GM19351 (cell line): ENCODE measurements at regions not wholly inside any gene's neighbourhood (a gene's known extent, or its start where the extent isn't known, plus 50 kb on each side); places are given as distances from the start of the nearest gene placed in this dataset.
A peak's percentile ranks its signal among the peaks of the same experiment; 100 is the strongest.
"Not testable (repeated sequence)": the region's sequence is repeated elsewhere in the genome, so short reads cannot be mapped to it uniquely, and the experiment has no call there.

Source experiments
- ATAC-seq: cut with Tn5 transposase; IDR thresholded peaks from one replicate; pipeline ENCODE4 v1.9.1; 2021; ENCODE audit warnings: mild to moderate bottlenecking, moderate library complexity; ENCODE audit not compliant: unreplicated experiment

DNA sequence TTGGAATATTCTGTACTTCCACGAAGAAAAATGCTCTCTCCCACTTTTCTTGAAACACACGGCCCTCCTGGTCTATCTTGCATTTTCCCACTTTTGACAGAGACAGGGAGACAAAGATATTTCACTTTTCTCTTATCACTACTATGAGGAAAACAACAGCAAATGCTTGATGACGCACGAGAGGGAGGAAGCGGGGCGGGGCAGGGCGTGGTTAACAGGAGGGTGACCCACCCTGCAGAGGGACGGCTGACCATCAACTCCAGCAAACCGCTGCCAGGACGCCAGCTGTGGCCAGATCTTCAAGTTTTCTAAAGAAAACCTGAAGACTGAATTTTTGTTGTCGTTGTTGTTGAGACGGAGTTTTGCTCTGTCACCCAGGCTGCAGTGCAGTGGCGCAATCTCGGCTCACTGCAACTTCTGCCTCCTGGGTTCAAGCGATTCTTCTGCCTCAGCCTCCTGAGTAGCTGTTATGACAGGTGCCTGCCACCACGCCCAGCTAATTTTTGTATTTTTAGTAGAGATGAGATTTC is 63.8 kb downstream of the NSUN5 start:
- not testable (repeated sequence) for ATAC-seq

DNA sequence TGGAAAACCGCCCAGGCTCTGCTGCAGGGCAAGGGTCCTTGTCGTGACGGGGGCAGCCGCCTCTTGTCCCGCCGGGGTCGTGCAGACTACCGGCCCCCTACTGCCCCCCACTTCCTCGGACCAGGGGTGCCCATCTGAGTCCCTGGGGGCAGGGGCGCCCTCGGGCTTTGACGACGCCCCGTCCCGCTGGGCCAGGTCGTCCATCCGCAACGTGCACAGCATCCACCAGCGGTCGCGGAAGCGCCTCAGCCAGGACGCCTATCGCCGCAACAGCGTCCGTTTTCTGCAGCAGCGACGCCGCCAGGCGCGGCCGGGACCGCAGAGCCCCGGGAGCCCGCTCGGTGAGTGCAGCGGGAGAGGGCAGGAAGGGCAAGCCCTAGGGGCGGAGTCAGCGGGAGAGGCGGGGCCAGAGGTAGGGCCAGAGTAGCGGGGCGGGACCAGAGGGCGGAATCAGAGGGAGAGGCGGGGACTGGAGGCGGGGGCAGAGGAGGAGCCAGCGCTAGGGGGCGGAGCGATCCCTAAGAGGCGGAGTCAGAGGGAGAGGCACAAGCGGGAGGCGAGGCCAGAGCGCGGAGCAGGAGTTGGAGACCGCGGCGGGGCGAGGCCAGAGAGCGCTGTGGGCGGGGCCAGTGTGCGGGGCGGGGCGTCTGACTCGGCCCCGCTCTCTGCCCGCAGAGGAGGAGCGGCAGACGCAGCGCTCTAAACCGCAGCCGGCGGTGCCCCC is 73.5 kb downstream of the NSUN5 start:
- peak; percentile 88 for ATAC-seq

DNA sequence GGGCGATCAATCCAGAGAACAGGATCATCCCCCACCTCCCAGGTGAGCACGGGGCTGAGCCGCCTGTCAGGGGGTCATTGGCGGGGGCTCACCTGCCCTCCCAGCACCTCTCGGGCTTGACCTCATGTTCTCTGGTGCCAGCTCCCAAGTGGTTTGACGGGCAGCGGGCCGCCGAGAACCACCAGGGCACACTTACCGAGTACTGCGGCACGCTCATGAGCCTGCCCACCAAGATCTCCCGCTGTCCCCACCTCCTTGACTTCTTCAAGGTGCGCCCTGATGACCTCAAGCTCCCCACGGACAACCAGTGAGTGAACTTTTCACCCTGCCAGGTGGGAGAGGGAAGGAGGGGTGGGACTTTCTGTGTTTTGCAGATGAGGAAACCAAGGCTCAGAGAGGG is 82.9 kb downstream of the NSUN5 start:
- not testable (repeated sequence) for ATAC-seq

DNA sequence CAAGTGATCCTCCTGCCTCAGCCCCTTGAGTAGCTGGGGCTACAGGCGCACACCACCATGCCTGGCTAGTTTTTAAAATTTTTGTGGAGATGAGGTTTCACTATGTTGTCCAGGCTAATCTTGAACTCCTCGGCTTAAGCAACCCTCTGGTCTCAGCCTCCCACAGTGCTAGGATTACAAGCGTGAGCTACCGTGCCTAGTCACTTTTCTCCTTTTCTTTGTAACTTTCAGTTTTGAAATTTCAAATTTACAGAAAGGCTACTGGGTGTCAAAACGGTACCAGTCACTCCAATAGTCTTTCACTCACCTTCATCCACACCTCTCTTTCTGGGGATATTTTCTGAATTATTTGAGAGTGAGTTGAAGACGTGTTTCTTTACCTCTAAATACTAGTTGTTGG is 86.9 kb downstream of the NSUN5 start:
- ATAC-seq = not testable (repeated sequence)

DNA sequence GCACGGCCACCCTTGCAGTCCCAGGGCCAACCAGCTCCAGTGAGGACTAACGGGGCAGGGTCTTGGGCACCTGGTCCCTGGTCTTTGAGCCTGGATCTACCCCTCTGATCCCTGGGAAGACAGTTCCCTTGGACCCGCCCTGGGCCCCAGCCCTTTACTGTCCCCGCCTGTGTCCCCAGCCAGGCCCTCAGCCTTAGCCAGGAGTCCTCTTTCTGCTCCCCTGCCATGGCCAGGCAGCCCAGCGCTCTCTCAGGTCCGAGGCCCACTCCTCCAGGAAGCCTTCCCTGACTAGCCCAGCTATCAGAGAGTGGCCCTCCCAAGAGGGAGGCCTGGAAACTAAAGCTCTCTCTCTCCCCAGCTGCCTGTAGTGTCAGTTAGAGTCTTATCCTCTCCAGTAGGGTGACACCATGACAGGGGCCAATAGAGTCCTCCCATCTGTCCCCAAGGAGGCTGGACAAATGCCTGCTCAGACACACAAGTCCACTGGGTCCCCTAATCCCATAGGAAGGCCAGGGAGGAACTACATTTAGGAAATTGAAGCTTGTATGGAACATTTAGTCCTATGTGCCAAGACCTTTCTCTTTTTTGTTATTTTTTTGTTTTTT is 87.8 kb downstream of the NSUN5 start:
- peak; percentile 62 for ATAC-seq

DNA sequence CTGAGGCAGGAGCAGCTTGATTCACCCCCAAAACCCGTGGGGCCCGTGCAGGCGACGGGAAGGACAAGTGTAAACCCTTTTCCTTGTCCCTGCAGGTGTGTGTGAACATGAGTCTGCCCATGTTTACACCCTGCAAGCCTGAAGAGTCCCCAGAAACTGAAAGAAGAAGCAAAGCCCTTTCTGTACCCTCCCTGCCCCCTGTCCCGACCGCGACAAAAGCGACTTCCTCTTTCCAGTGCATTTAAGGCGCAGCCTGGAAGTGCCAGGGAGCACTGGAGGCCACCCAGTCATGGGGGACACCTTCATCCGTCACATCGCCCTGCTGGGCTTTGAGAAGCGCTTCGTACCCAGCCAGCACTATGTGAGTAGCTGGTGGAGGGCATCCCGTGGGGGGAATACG is 88.3 kb downstream of the NSUN5 start:
- ATAC-seq = peak; percentile 75

DNA sequence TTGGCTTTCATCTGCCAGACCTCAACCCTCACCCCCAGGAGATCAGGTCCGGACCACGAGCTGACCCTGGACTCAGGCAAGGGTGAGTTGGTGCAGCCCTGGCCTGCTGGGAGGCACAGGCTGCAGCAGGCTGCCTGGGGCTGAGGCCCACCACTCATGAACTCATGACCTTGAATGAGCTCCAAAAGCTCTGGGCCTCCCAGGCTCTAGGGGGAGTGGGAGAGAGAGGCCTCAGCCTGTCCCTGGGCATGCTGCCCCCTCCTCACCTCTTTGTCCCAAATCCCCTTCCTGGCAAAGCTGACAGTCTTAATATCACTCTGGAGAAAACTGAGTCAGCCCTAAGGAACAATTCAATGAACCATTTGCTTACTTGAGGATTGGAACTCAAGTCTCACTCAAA is 89.8 kb downstream of the NSUN5 start:
- ATAC-seq = not testable (repeated sequence)

DNA sequence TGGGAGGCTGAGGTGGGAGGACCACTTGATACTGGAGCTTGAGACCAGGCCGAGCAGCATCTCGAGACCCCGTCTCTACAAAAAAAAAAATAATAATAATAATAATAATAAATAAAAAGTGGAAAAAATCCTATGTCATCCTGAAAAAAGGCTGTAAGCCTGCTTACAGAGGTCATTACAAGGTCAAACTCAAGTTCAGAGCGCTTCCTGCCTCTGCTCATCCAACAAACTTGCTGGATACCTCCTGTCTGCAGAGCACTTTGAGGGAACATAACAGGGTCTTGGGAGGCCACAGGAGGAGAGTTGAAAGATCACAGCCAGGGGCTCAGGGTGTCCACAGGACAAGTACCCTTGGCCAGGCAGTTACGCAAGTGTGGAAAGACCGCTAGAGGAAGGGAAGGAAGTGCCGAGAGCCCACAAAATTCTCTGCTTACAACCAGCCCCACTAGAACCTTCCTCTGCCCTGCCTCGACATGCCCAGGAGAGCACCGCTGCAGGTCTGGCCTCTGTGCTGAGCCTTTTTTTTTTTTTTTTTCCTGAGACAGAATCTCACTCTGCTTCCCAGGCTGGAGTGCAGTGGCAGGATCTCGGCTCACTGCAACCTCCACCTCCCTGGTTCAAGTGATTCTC is 92.5 kb downstream of the NSUN5 start:
- ATAC-seq = not testable (repeated sequence)

DNA sequence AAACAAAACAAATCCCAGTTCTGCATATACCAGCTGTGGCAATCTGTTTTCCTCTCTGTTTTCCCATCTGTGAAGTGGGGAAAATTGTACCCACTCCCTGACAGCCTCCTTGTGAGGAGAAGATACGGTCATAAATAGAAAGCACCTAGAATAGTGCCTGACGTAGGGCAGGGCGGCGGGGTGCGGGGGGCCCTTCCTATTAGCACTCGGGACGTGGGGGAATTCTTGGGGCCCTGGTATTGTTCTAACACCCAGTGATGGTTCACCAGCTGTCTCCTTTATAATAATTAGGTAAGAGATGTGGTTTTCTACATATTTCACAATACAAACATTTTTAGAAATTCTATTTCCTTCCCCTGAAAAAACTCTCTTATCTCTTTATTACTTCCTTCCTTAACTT is 93.4 kb downstream of the NSUN5 start:
- ATAC-seq = not testable (repeated sequence)

DNA sequence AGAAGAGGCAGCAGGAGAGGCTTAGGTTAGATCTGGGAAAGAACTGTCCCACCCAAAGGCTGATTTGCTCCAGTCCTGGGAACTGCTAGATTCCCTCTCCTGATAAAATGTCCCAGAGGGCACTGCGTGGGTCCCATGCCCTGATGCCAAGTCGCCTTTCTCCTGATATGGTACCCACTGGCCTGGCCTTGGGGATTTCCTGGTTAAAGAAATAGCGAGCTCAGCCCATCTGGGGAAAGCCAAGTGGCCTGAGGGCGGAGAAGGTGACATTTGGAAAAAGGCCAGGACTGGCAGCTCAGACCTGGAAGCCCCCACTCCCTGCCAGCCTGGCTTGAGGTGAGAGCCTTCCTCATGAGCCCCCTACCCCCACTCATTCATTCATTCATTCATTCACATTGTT is 94.2 kb downstream of the NSUN5 start:
- not testable (repeated sequence) for ATAC-seq

DNA sequence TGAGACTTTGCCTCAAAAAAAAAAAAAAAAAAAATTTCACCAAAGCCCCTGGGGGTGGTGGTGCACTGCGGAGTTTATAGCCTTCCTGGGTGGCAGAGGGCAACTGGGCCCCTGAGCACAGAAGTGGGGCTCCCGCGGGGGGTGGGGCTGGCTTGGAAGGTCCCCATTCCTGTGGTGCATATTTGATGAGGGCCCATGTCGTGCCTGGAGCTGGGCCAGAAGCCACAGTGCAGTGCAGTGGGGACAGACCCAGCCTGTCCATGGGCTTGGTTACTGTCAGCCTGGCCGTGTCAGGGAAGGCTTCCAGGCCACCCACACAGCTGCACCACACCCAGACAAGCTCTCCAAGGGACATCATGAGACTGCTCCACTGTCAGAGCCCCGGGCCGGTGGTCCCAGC is 95.5 kb downstream of the NSUN5 start:
- ATAC-seq = not testable (repeated sequence)

DNA sequence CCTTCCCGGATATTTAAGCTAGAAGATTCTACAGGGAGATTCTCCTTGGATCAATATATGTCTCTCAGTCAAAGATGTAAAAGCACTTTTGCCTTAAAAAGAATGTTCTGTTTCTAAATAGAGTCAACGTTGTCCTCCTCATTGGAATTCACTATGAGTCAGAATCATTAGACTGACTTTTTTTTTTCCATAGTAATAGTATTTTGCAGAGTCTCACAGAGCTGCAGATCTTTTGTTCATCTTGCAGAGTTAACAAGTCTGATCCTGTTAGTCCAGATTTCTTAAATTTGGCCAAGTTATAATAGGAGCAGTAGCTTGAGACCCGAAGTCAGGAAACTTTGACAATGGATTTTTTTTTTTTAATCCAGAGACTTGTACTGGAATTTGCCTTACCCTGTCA is 103.0 kb downstream of the NSUN5 start:
- not testable (repeated sequence) for ATAC-seq

DNA sequence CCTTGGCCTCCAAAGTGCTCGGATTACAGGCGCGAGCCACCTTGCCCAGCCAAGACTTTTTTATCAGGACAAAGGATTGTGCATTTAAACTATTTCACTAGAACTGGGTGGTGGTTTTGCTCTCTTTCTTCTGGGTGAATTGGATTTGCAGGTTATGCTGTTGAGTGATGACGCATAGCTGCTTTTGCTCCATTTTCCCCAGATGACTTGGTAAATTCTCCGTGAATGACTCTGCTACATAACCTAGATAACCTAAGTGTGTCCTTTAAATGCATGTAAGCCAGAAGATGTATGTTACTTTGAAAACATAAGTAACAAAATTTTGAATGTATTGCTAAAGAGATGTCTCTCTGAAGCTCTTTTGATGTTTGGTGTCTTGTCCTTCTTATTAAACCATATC is 103.7 kb downstream of the NSUN5 start:
- not testable (repeated sequence) for ATAC-seq

DNA sequence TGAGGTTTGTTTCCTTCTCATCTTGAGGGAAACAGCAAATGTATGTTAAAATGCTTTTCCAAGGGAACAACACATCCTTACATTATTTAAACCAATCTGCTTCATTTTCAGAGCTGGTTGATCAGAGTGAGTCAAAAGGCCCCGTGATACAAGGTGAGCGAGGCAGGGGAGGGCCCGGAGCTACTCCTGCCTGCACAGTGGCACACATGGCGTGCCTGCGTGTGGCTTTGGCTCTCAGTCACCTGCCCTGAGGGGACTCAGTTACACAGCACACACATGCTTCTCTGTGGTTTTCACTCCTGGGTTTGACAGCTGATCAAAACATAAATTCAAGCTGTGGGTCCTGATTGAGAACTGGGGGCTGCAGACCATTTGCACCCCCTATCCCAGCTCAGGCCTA is 105.3 kb downstream of the NSUN5 start:
- ATAC-seq = not testable (repeated sequence)

DNA sequence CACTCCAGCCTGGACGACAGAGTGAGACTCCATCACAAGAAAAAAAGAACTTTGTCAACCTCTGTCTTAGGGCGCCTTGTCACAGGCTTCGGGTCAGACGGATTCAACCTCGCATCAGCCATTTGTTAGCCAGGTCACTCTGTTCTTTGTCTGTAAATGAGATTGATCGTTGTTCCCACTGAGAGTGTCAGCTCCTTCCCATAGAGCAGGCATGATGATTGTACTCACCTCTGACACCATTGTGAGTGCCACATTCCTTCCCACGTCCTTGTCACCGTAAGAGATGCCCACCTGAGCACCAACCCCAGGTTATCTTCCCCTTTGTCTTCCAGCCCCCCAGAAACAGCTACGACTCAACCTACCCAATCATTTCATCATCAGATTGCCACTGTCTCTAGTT is 107.4 kb downstream of the NSUN5 start:
- ATAC-seq = not testable (repeated sequence)

DNA sequence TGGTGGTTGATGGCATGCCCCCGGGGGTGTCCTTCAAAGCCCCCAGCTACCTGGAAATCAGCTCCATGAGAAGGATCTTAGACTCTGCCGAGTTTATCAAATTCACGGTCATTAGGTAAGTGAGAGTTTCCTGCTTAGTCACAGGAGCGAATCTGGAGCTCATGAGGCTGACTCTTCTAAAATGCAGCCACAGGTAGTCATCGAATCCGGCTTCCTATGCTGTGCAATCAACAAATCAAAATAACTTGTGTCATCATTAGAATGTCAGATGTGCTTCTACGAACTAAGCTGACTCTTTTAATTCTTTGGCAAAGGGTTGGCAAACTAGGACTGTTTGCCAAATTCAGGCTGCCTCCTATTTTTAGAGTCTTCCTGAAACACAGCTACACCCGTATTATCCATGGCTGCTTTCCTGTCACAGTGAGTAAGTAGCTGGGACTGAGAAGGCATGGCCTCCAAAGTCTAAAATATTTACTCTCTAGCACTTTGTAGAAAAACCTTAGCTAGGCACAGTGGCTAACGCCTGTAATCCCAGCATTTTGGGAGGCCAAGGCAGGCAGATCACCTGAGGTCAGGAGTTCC is 108.0 kb downstream of the NSUN5 start:
- ATAC-seq = not testable (repeated sequence)

DNA sequence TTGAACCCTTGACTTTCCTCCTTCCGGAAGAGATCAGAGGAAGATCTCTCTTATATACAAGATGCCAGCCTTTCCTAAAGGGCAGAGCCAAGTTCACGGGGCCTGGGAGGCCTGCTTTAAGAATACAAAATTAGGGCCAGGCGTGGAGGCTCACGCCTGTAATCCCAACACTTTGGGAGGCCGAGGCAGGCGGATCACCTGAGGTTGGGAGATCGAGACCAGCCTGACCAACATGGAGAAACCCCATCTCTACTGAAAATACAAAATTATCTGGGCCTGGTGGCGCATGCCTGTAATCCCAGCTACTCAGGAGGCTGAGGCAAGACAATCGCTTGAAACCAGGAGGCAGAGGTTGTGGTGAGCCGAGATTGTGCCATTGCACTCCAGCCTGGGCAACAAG is 108.2 kb upstream of the SPDYE9 start:
- ATAC-seq = not testable (repeated sequence)

DNA sequence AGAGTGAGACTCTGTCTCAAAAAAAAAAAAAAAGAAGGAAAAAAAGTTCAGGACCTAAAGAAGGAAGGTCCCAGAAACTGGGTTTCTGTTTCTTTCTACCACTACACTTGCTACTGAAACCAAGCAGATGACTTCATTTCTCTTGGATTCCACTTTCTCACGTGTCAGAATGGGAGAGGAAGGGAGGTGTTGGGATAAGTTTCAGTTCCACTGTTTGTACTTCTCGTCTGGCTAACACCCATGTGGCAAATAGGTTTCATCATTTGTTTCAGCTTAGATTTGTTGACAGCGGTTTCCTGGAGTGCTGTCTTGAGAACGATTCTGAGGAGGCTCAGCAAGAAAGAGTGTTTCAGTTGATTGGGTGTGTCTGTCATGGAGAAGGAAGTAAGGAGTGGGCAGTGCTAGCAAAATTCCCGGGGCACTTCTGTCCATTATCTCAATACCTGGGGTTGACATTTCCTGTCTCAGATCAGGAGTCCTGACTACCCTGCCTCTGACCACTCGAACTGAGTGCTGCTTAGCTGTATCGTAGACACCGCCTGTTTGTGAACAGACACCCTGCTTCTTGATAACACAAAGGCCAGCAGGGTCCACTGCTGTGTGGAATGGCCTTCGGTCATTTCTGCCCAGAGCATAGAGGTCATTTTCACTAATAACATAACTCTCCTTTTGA is 104.8 kb upstream of the SPDYE9 start:
- ATAC-seq = not testable (repeated sequence)

DNA sequence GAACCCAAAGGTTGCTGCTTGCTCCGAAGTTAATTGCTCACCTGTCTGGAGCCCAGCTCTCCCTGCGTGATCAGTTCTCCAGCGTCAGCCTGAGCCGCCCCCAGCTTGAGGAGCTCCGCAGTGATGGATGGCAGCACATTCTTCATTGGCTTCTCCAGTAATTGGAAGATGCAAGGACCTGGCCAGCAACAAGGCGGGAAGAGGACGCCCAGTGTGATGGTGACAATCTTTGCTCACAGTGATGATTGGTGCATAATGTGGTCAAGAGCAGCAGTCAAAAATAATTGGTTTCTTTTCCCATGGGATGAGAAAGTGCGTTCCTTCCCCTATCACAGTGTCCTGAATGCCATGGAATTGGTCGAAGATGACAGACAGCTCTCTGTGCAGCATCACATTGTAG is 102.4 kb upstream of the SPDYE9 start:
- not testable (repeated sequence) for ATAC-seq

DNA sequence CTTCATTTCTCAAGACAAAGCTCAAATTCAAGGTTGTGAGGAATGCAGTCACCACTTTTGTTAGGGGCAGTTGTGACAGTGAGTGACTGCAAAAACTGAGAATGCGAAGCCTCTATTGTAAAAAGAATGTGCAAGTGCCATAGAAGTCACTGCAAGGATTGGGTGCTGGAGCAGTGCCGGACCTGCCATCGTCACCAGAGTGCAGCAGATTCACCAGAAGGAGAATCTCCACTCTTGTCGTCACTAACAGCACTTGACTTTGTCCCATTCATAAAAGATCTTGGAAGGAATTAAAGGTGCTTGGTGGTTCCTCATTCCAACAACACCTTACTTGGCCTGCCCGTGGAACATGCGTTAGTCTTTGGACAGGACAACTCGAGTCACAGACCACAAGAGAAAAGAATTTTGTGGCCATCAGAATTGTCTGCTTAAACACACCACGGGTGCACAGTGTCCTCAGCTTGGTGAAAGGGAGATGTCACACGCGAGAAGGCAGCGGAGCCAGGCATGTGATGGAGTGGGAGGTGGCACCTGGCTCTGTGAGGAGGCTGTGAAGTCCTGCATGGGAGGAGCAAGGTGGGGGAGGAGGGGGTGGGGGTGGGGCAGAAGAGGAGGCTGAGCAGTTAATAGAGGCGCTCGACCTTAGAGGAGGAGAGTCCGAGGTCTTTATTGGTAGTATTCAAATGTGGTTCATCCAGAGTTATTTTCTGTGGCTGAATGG is 100.9 kb upstream of the SPDYE9 start:
- not testable (repeated sequence) for ATAC-seq
